Esophagus muscularis mucosa (tissue), 4 donors: ENCODE measurements at regions not wholly inside any gene's neighbourhood (a gene's known extent, or its start where the extent isn't known, plus 50 kb on each side); places are given as distances from the start of the nearest gene placed in this dataset.

Experiments
- DNase-seq: peaks from one replicate; pipeline ENCODE4 v3.0.0-alpha.2; 2017; ENCODE audit errors: extremely low spot score
- H3K27ac ChIP-seq, 4 donors: fragments of 200-600 bp; sonication (generic); replicated peaks in 1 of 4; 1 replicate in 3 of 4; 2 replicates in 1 of 4; pipeline ENCODE4 v1.5.1; 2016 to 2019; ENCODE audit warnings: mild to moderate bottlenecking in 1 of 4
- H3K27me3 ChIP-seq, 4 donors: fragments of 200-600 bp; sonication (generic); one replicate each; pipeline versions ENCODE4 v1.5.1 to v1.6.0; 2016 to 2019
- H3K36me3 ChIP-seq, 4 donors: fragments of 200-600 bp; sonication (generic); one replicate each; pipeline ENCODE4 v1.5.1; 2016 to 2019
- H3K4me1 ChIP-seq, 4 donors: fragments of 200-600 bp; sonication (generic); one replicate each; pipeline ENCODE4 v1.5.1; 2016 to 2019
- H3K4me3 ChIP-seq, 4 donors: fragments of 200-600 bp; sonication (generic); 1 replicate in 2 of 4; 2 replicates in 2 of 4; pipeline ENCODE4 v1.5.1; 2016 to 2019; ENCODE audit warnings: mild to moderate bottlenecking in 4 of 4, moderate library complexity in 1 of 4
- H3K9me3 ChIP-seq, 4 donors: fragments of 200-600 bp; sonication (generic); 1 replicate in 3 of 4; 2 replicates in 1 of 4; pipeline ENCODE4 v1.5.1; 2016 to 2019
- CTCF ChIP-seq, 3 experiments: fragments of 200-600 bp in 2 of 3; fragments of 450-650 bp in 1 of 3; sonication (generic) in 2 of 3; IDR thresholded peaks; one replicate each; pipeline ENCODE4 v1.5.1; 2017 to 2019; ENCODE audit warnings: antibody characterized with exemption in 3 of 3, mild to moderate bottlenecking in 2 of 3, moderate library complexity in 1 of 3
- EP300 ChIP-seq: sonication (generic); formaldehyde crosslinking; IDR thresholded peaks from one replicate; pipeline ENCODE4 v1.6.1; 2017; ENCODE audit warnings: antibody characterized with exemption
- POLR2A ChIP-seq: fragments of 450-650 bp; IDR thresholded peaks from one replicate; pipeline ENCODE4 v1.6.1; 2017; ENCODE audit warnings: antibody characterized with exemption, moderate library complexity, mild to moderate bottlenecking, low read depth
- POLR2AphosphoS5 ChIP-seq, 2 donors: sonication (generic); formaldehyde crosslinking; IDR thresholded peaks; one replicate each; pipeline ENCODE4 v1.6.1; 2017; ENCODE audit warnings: antibody characterized with exemption in 2 of 2
- WGBS: methylation state at CpG from one replicate; pipeline ENCODE4 v1.1.5; 2018; 5-methylcytosine and 5-hydroxymethylcytosine counted together
- intact Hi-C: fragments of 100-400 bp; cut with DNase I; formaldehyde crosslinking; loops from one replicate; pipeline ENCODE4 v1.15.1; 2023

DNA sequence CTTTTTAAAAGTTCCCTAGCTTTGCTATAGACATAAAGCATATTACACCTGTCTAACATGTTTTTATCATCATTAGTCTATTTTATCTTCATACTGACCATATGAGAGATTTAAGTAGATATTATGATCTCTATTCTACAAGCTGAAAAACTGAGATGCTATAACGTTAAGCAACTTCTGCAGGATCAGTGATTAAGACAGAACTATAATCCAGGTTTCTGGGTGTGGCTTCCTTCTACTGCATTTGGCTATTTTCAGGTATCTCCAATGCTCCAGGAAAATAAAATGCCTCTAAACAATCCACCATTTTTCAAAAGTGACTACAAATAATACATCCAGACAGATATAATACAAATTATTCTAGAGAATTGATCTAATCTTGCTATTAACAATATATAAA is 53.4 kb downstream of the RGS2 start:
- DNase-seq = no peak
- Histone ChIP-seq H3K4me1 (no peaks in the 10 kb centered on the region), H3K27ac (no peak overlapping the region), H3K27me3 (no peaks in the 10 kb centered on the region), H3K4me3 (no peak overlapping the region), H3K36me3 (no peaks in the 10 kb centered on the region), H3K9me3 (no peaks in the 10 kb centered on the region)
- WGBS = 65% methylated on average over 1 of the region's 1 CpG
- intact Hi-C loops = no loop called here
- TF ChIP-seq EP300 (no peak), POLR2A (no peak), CTCF (IDR thresholded peaks at IDR 0.05) (no peak), POLR2AphosphoS5 (IDR thresholded peaks at IDR 0.05) (no peak)

GRCh38 chr1:192866241-192866868 is 57.5 kb downstream of the RGS2 start:
- Histone ChIP-seq H3K36me3 (no peaks in the 10 kb centered on the region), H3K4me3 (no peak overlapping the region), H3K4me1 (no peaks in the 10 kb centered on the region), H3K27me3 (no peaks in the 10 kb centered on the region), H3K27ac (no peak overlapping the region), H3K9me3 (no peaks in the 10 kb centered on the region)
- no peak for TF ChIP-seq CTCF (IDR thresholded peaks at IDR 0.05)
- TF ChIP-seq EP300 = no peak
- no peak for TF ChIP-seq POLR2A
- TF ChIP-seq POLR2AphosphoS5 (IDR thresholded peaks at IDR 0.05) = no peak
- WGBS = 72% methylated on average over 5 of the region's 5 CpGs
- DNase-seq = no peak
- intact Hi-C loops = no loop called here

GRCh38 chr1:192867180-192867579 is 58.3 kb downstream of the RGS2 start:
- Histone ChIP-seq H3K27ac (no peak overlapping the region), H3K4me1 (no peaks in the 10 kb centered on the region), H3K27me3 (no peaks in the 10 kb centered on the region), H3K9me3 (no peaks in the 10 kb centered on the region), H3K36me3 (no peaks in the 10 kb centered on the region), H3K4me3 (no peak overlapping the region)
- intact Hi-C loops = no loop called here
- TF ChIP-seq POLR2A = no peak
- TF ChIP-seq CTCF (IDR thresholded peaks at IDR 0.05) = no peak
- no peak for TF ChIP-seq POLR2AphosphoS5 (IDR thresholded peaks at IDR 0.05)
- no peak for TF ChIP-seq EP300
- DNase-seq = no peak
- 94% methylated on average over 4 of the region's 4 CpGs for WGBS

DNA sequence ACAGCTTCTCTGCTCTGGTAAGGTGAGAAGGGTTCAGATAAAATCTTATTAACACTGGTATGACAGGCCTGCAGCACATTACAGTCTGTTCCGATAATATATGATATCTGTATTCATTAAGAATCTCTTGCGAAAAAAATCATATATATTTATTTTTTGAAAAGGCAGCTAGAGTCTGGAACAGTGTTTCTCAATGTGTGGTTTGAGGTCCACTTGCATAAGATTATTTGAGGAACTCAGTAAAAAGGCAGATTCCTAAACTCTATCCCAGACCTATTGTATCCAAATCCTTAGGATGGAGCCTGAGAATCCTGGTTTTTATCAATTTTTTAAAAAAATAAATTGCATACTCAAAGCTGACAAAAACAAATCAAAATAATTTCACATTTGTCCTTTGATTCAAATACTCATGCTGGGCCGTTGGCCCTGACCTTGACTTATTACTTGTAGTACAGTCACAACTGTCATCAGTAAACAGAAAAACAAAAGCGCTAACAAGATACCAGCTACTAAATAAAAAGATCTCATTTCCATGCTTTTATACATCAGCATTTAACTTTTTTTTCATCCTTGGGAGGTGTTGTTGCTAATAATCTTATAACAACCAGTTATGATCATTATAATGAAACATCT is 60.6 kb downstream of the RGS2 start:
- TF ChIP-seq CTCF (IDR thresholded peaks at IDR 0.05) (no peak), EP300 (no peak), POLR2AphosphoS5 (IDR thresholded peaks at IDR 0.05) (no peak), POLR2A (no peak)
- DNase-seq = no peak
- Histone ChIP-seq H3K4me1 (no peaks in the 10 kb centered on the region), H3K9me3 (no peaks in the 10 kb centered on the region), H3K36me3 (no peaks in the 10 kb centered on the region), H3K27ac (no peak overlapping the region), H3K4me3 (no peak overlapping the region), H3K27me3 (no peaks in the 10 kb centered on the region)
- WGBS = 85% methylated on average over 4 of the region's 4 CpGs
- intact Hi-C loops = no loop called here

GRCh38 chr1:192872010-192872409 is 63.2 kb downstream of the RGS2 start:
- H3K9me3 ChIP-seq = no peaks in the 10 kb centered on the region
- no peaks in the 10 kb centered on the region for H3K36me3 ChIP-seq
- no peak for DNase-seq
- H3K4me1 ChIP-seq = no peaks in the 10 kb centered on the region
- WGBS = 46% methylated on average over 3 of the region's 3 CpGs
- intact Hi-C loops = loop anchor here (10.0 kb wide), 1 partner anchor 57 kb away; no protein-coding TSS in a partner anchor
- H3K27ac ChIP-seq = no peak overlapping the region
- no peaks in the 10 kb centered on the region for H3K27me3 ChIP-seq
- TF ChIP-seq POLR2AphosphoS5 (IDR thresholded peaks at IDR 0.05) = no peak
- no peak for TF ChIP-seq EP300
- TF ChIP-seq CTCF (IDR thresholded peaks at IDR 0.05) = no peak
- TF ChIP-seq POLR2A = no peak
- no peak overlapping the region for H3K4me3 ChIP-seq
